ENCODE measurements at regions not wholly inside any gene's neighbourhood (a gene's known extent, or its start where the extent isn't known, plus 50 kb on each side); places are given as distances from the start of the nearest gene placed in this dataset.

GRCh38 chr5:92644266-92644886, 936.6 kb downstream of the NR2F1-AS1 start:
- TF ChIP-seq CTCF (IDR thresholded peaks at IDR 0.05; ENCODE audit: poor library complexity, severe bottlenecking) (no peak), EP300 (conservative IDR thresholded peaks at IDR 0.05; ENCODE audit: poor library complexity, severe bottlenecking) (no peak), TAF1 (IDR thresholded peaks at IDR 0.05; ENCODE audit: low read depth) (no peak), EZH2 (IDR thresholded peaks at IDR 0.05; ENCODE audit: borderline replicate concordance, insufficient read depth, low read length, poor library complexity, severe bottlenecking) (no peak), RAD21 (conservative IDR thresholded peaks at IDR 0.05) (no peak)
